Coronary artery (tissue), 2 donors: ENCODE measurements at regions not wholly inside any gene's neighbourhood (a gene's known extent, or its start where the extent isn't known, plus 50 kb on each side); places are given as distances from the start of the nearest gene placed in this dataset.
"Not testable (repeated sequence)": the region's sequence is repeated elsewhere in the genome, so short reads cannot be mapped to it uniquely, and the experiment has no call there.

Source experiments
- DNase-seq: peaks from one replicate; pipeline ENCODE4 v3.0.0-alpha.2; 2017; ENCODE audit warnings: low spot score
- H3K27ac ChIP-seq, 2 donors: fragments of 200-600 bp; sonication (generic); one replicate each; pipeline ENCODE4 v1.5.1; 2016 to 2019
- H3K4me3 ChIP-seq: fragments of 200-600 bp; sonication (generic); 2 replicates; pipeline ENCODE4 v1.5.1; 2016; ENCODE audit warnings: mild to moderate bottlenecking, moderate library complexity
- CTCF ChIP-seq: fragments of 200-600 bp; sonication (generic); IDR thresholded peaks from one replicate; pipeline ENCODE4 v1.5.1; 2019; ENCODE audit warnings: antibody characterized with exemption

DNA sequence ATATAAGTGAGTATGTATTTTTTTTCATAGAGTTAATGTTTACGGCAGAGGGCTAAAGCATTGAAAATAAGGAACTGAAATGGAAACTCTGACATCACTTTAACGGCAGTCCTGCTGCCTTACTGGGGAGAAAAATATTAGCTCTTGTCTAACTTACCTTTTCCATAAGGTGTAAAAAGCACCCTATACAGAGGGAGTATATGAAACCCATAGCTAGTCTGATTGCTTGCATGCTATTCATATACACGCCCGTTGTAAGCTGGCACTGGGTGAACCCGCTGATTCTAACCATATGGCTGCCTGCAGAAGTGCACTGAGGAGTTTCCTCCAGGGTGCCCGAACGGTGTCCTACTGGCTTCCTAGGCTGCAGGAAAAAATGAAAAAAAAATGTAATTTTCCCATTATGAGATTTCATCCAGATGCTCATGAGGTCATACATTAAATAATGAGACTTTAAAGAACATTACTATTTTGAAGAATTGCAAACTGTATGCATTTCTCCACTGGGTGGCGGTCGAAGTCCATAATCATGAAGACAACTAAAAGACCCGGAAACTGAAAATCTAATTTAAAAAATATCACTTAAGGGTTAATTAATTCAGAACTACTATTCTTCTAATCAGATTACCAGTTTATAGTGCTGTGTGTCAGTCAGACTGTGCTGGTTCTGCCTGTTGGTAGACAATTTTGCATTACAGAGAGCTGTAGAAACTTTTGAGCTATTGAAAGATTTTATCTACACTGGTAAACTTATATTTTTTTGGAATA, 144.7 kb downstream of the ALX1 start:
- Histone ChIP-seq H3K4me3 (no peak overlapping the region), H3K27ac (no peak overlapping the region)
- no peak for TF ChIP-seq CTCF
- DNase-seq: no peak

- no peak for DNase-seq
- no peak overlapping the region for H3K27ac ChIP-seq
- no peak overlapping the region for H3K4me3 ChIP-seq
- no peak for TF ChIP-seq CTCF
Observed at GRCh38 chr12:85425349-85425612, 145.3 kb downstream of the ALX1 start.

GRCh38 chr12:85425926-85426325, 145.9 kb downstream of the ALX1 start:
- no peak overlapping the region for H3K4me3 ChIP-seq
- TF ChIP-seq CTCF: no peak
- H3K27ac ChIP-seq: no peak overlapping the region
- DNase-seq: no peak

DNA sequence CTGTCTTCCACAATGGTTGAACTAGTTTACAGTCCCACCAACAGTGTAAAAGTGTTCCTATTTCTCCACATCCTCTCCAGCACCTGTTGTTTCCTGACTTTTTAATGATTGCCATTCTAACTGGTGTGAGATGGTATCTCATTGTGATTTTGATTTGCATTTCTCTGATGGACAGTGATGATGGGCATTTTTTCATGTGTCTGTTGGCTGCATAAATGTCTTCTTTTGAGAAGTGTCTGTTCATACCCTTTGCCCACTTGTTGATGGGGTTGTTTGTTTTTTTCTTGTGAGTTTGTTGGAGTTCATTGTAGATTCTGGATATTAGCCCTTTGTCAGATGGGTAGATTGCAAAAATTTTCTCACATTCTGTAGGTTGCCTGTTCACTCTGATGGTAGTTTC, 153.1 kb downstream of the ALX1 start:
- DNase-seq, H3K27ac ChIP-seq, H3K4me3 ChIP-seq: not testable (repeated sequence)

DNA sequence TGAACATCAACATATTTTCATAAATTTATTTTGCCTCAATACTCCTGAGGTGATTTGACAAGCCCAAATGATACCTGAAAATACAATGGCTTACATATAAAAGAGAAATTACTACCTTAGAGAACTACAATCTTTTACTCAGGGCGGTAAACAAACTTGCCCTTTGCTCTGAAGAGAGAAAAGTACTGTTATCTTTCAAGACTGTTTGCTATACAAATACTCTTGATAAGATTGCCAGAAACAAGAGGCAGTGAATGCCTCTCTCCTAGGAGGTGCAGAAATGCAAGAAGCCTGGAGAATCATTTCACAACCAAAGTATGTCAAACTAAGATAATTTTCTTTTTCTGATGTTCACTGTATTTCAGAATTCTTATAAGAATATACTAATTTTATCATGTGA, 160.3 kb downstream of the ALX1 start:
- Histone ChIP-seq H3K27ac (no peak overlapping the region), H3K4me3 (no peak overlapping the region)
- TF ChIP-seq CTCF: no peak
- DNase-seq: no peak

DNA sequence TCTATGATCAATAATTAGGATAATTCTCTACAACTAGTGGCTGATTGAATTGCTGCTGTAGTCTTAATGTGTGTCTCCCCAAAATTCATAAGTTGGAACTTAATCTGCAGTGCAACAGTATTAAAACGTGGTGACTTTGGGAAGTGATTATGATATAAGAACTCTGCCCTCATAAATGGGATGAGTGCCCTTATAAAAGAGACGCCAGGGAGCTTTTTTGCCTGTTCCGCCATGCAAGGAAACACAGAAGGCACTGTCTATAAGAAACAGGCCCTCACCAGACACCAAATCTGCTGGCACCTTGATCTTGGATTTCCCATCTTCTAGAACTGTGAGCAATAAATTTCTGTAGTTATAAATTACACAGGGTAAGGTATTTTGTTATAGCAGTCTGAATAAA, 161.0 kb downstream of the ALX1 start:
- no peak overlapping the region for H3K27ac ChIP-seq
- H3K4me3 ChIP-seq: no peak overlapping the region
- TF ChIP-seq CTCF: no peak
- DNase-seq: no peak

GRCh38 chr12:85441741-85442140, 161.7 kb downstream of the ALX1 start:
- no peak for TF ChIP-seq CTCF
- DNase-seq: no peak
- H3K4me3 ChIP-seq: no peak overlapping the region
- H3K27ac ChIP-seq: no peak overlapping the region
